Thyroid gland (tissue), 4 donors: ENCODE measurements at regions not wholly inside any gene's neighbourhood (a gene's known extent, or its start where the extent isn't known, plus 50 kb on each side); places are given as distances from the start of the nearest gene placed in this dataset.
"Not testable (repeated sequence)": the region's sequence is repeated elsewhere in the genome, so short reads cannot be mapped to it uniquely, and the experiment has no call there.

Experiments used
- DNase-seq, 2 donors: peaks; one replicate each; pipeline ENCODE4 v3.0.0-alpha.2; 2019
- H3K27ac ChIP-seq, 3 donors: fragments of 200-600 bp; sonication (generic); 1 replicate in 2 of 3; 2 replicates in 1 of 3; pipeline ENCODE4 v1.5.1; 2016 to 2019; ENCODE audit warnings: mild to moderate bottlenecking in 1 of 3, moderate library complexity in 1 of 3
- H3K27me3 ChIP-seq: fragments of 200-600 bp; sonication (generic); one replicate; pipeline ENCODE4 v1.5.1; 2019
- H3K36me3 ChIP-seq, 2 donors: fragments of 200-600 bp; sonication (generic); one replicate each; pipeline ENCODE4 v1.5.1; 2016 to 2019
- H3K4me1 ChIP-seq, 2 donors: fragments of 200-600 bp; sonication (generic); one replicate each; pipeline ENCODE4 v1.5.1; 2017 to 2019
- H3K4me3 ChIP-seq, 3 donors: fragments of 200-600 bp; sonication (generic); replicated peaks in 1 of 3; 1 replicate in 2 of 3; 2 replicates in 1 of 3; pipeline ENCODE4 v1.5.1; 2016; ENCODE audit warnings: mild to moderate bottlenecking in 1 of 3
- H3K9me3 ChIP-seq: fragments of 200-600 bp; sonication (generic); one replicate; pipeline ENCODE4 v1.5.1; 2017
- POLR2A ChIP-seq, 2 donors: fragments of 450-650 bp; IDR thresholded peaks; one replicate each; pipeline ENCODE4 v1.6.1; 2017; ENCODE audit warnings: antibody characterized with exemption in 2 of 2, mild to moderate bottlenecking in 2 of 2, moderate library complexity in 1 of 2
- WGBS, 2 donors: methylation state at CpG; one replicate each; pipeline ENCODE4 v1.1.5; 2017; 5-methylcytosine and 5-hydroxymethylcytosine counted together
- intact Hi-C: fragments of 100-400 bp; cut with DNase I; formaldehyde crosslinking; loops from one replicate; pipeline ENCODE4 v1.15.1; 2023
- TF ChIP-seq, protein P1 (sequence below), 6 experiments: fragments of 200-600 bp in 3 of 6; fragments of 450-650 bp in 3 of 6; sonication (generic) in 3 of 6; IDR thresholded peaks; one replicate each; pipeline ENCODE4 v1.5.1; 2016 to 2019; ENCODE audit warnings: antibody characterized with exemption in 6 of 6, mild to moderate bottlenecking in 2 of 6, inconsistent platforms in 1 of 6, moderate library complexity in 1 of 6

GRCh38 chr7:12926206-12926605, 238.8 kb downstream of the ARL4A start:
- TF ChIP-seq, protein P1, sequence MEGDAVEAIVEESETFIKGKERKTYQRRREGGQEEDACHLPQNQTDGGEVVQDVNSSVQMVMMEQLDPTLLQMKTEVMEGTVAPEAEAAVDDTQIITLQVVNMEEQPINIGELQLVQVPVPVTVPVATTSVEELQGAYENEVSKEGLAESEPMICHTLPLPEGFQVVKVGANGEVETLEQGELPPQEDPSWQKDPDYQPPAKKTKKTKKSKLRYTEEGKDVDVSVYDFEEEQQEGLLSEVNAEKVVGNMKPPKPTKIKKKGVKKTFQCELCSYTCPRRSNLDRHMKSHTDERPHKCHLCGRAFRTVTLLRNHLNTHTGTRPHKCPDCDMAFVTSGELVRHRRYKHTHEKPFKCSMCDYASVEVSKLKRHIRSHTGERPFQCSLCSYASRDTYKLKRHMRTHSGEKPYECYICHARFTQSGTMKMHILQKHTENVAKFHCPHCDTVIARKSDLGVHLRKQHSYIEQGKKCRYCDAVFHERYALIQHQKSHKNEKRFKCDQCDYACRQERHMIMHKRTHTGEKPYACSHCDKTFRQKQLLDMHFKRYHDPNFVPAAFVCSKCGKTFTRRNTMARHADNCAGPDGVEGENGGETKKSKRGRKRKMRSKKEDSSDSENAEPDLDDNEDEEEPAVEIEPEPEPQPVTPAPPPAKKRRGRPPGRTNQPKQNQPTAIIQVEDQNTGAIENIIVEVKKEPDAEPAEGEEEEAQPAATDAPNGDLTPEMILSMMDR (IDR thresholded peaks at IDR 0.05): no peak
- no peak for TF ChIP-seq POLR2A (IDR thresholded peaks at IDR 0.05)
- no peaks in the 10 kb centered on the region for H3K27me3 ChIP-seq
- H3K9me3 ChIP-seq: no peaks in the 10 kb centered on the region
- intact Hi-C loops: no loop called here
- DNase-seq: no peak
- no peak overlapping the region for H3K4me3 ChIP-seq
- H3K36me3 ChIP-seq: no peaks in the 10 kb centered on the region
- no peaks in the 10 kb centered on the region for H3K4me1 ChIP-seq
- no peak overlapping the region for H3K27ac ChIP-seq

- Histone ChIP-seq H3K4me3 (no peak overlapping the region), H3K36me3 (no peaks in the 10 kb centered on the region), H3K4me1 (no peaks in the 10 kb centered on the region), H3K9me3 (no peaks in the 10 kb centered on the region), H3K27ac (no peak overlapping the region), H3K27me3 (no peaks in the 10 kb centered on the region)
- DNase-seq: no peak
- WGBS, 2 donors: 88 to 90% methylated on average over 4 of the region's 4 CpGs
- no peak for TF ChIP-seq POLR2A (IDR thresholded peaks at IDR 0.05)
- TF ChIP-seq, protein P1 (IDR thresholded peaks at IDR 0.05): no peak
- intact Hi-C loops: no loop called here
Observed at GRCh38 chr7:12927635-12928434, 240.4 kb downstream of the ARL4A start.

GRCh38 chr7:12929476-12930140, 242.2 kb downstream of the ARL4A start:
- no peak for TF ChIP-seq POLR2A (IDR thresholded peaks at IDR 0.05)
- TF ChIP-seq, protein P1 (IDR thresholded peaks at IDR 0.05): no peak
- Histone ChIP-seq H3K27ac (no peak overlapping the region), H3K4me3 (no peak overlapping the region), H3K36me3 (no peaks in the 10 kb centered on the region), H3K27me3 (no peaks in the 10 kb centered on the region), H3K9me3 (no peaks in the 10 kb centered on the region), H3K4me1 (no peaks in the 10 kb centered on the region)
- WGBS, 2 donors: 88 to 91% methylated on average over 1 of the region's 1 CpG
- intact Hi-C loops: no loop called here
- DNase-seq: no peak

DNA sequence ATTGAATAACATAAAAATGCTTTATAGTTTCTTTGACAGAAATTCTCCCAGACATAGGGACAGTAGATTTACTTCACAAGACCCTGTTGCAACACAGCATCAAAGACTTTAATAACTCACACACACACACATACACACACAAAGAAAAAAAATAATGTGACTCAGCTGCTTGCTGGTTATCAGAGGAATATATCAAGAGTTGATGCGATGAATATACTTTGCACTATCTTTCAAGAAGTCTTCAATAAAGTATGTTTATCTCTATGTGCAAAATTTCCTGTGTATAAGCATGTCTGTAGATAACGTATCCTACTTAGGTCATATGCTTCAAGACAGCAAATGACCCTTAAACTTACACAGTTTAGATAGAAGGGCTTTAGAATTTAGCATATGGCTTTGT, 243.1 kb downstream of the ARL4A start:
- Histone ChIP-seq H3K27me3 (no peaks in the 10 kb centered on the region), H3K4me3 (no peak overlapping the region), H3K36me3 (no peaks in the 10 kb centered on the region), H3K4me1 (no peaks in the 10 kb centered on the region), H3K9me3 (no peaks in the 10 kb centered on the region), H3K27ac (no peak overlapping the region)
- no peak for DNase-seq
- 89 to 95% methylated on average over 2 of the region's 2 CpGs for WGBS, 2 donors
- TF ChIP-seq, protein P1 (IDR thresholded peaks at IDR 0.05): no peak
- no peak for TF ChIP-seq POLR2A (IDR thresholded peaks at IDR 0.05)
- intact Hi-C loops: no loop called here

DNA sequence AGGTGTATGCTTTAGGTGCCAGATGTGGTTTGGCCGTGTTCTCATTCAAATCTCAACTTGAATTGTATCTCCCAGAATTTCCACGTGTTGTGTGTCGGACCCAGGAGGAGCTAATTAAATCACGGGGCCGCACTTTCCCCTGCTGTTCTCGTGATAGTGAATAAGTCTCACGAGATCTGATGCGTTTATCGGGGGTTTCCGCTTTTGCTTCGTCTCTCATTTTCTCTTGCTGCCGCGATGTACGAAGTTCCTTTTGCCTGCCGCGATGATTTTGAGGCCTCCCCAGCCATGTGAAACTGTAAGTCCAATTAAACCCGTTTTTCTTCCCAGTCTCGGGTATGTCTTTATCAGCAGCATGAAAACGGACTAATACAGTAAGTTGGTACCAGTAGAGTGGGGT, 244.0 kb downstream of the ARL4A start:
- H3K4me3 ChIP-seq, intact Hi-C loops, H3K9me3 ChIP-seq, DNase-seq, H3K27ac ChIP-seq, H3K36me3 ChIP-seq, H3K27me3 ChIP-seq, H3K4me1 ChIP-seq: not testable (repeated sequence)
- 90 to 94% methylated on average over 19 of the region's 19 CpGs for WGBS, 2 donors
